ENCODE measurements at regions not wholly inside any gene's neighbourhood (a gene's known extent, or its start where the extent isn't known, plus 50 kb on each side); places are given as distances from the start of the nearest gene placed in this dataset.

DNA sequence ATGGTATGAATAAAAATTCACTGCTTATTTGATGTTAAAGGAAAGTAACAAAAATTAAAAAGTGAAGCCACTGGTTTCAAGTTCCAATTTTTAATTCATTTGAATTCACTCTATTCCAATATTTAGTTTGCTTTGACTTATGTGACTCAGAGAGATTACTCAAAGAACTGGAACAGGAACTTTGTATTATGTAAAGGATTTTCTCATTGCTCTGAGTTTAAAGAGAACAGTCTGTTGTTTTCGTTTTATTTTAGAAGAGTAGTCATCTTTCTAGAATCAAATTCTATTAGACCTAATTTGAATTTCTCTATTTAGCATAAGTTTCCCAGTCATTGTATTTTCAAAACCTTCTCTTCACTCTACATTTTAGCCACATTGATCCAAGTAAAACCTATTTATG, 300.1 kb upstream of the SLC8A1 start:
- ATAC-seq (no peak), DNase-seq (no peak)
- intact Hi-C loops (cut with DNase I, micrococcal nuclease), result no loop called here

- ATAC-seq (no peak), DNase-seq (no peak)
- intact Hi-C loops (cut with DNase I, micrococcal nuclease), result no loop called here
Measured at GRCh38 chr2:40752796-40753195, 300.9 kb upstream of the SLC8A1 start.

- ATAC-seq, result no peak
- no peak for DNase-seq
- intact Hi-C loops (cut with DNase I, micrococcal nuclease), result no loop called here
Measured at GRCh38 chr2:40754912-40755311, 303.0 kb upstream of the SLC8A1 start.

- DNase-seq (no peak), ATAC-seq (no peak)
- intact Hi-C loops (cut with DNase I, micrococcal nuclease), result no loop called here
Measured at GRCh38 chr2:40758401-40759155, 306.7 kb upstream of the SLC8A1 start.

DNA sequence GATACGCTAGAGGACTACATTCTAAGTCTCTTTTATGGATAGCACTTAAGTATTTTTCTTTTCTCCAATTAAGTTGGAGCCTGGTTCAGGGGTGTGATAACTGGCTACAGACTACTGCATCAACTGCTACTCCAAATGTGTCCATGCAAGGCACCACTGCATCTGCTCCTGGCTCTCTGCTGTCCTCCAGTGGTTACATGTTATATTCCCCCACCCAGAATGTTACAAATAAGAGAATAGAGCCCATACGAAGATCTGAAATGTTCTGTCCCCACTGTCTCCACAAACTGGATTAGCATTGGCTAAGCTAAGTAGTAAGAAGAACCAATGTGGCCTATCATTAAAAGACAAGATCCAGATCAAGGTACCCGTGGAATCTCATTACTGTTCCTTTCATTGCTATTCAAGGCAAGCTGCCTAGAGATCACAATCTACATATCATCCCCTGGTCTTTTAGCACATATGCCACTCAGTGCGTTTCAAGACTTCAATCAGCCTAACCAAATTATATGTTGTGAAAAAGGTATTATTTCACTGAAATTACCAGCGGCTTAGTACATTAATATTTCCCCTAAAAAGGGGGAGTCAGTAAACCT, 308.3 kb upstream of the SLC8A1 start:
- DNase-seq (no peak), ATAC-seq (no peak)
- intact Hi-C loops (cut with DNase I, micrococcal nuclease), result no loop called here

DNA sequence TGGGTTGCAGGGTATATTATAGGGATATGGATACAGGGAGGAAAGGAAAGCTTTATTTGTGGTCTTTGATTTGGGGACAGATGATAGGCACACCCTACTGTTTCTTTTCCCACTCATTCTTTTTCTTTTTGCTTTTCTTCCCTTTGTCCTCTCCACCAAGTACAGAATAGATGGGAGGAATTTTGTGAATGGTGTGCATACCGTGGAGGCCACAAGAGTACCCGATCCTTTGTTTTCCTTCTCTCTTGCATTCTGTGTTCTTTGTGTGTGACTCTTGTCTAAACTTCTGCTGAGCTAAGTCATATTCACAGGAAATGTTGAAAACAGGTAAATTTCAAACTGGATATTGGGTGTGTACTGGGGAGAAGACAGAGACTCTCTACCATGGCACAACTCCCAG, 321.4 kb upstream of the SLC8A1 start:
- ATAC-seq, result no peak
- no peak for DNase-seq
- intact Hi-C loops (cut with DNase I, micrococcal nuclease), result no loop called here

DNA sequence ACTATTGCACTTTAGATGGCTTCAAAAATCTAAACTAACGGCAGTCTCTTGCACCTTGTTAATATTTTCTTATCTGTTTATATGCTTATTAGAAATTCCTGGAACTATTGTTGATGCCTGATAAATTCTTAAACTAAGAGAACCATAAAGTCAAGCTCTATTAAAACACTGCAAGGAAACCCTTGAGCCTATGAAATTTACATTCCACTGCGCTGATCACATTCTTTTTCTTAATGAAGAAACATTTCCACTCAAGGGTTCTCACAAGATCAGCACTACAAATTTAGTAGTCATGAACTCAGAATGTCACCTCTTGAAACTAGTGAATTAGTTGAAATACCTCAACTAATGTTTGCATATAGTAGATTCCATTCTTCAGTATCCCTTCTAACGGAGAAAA, 331.8 kb upstream of the SLC8A1 start:
- intact Hi-C loops (cut with DNase I, micrococcal nuclease), result no loop called here
- no peak for DNase-seq
- no peak for ATAC-seq

- intact Hi-C loops (cut with DNase I, micrococcal nuclease), result no loop called here
Measured at GRCh38 chr2:40786636-40787035, 334.7 kb upstream of the SLC8A1 start.

DNA sequence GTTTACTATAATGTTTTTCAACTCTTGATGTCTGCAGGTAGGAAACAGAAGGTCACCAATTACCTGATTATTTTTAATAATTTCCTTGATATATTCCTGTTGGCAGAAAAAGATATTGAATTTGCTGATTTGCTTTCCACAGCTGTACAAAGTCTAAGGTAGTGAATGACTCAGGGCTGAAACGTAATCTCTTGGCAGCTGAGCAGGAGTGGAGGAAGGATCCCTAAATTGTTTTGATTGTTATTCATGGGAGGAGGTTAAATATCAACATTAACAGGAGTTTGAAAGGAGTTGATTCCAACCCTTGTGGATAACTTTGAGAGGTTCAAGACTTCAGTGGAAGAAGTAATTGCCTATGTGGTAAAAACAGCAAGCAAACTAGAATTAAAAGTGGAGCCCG, 345.2 kb upstream of the SLC8A1 start:
- DNase-seq, result no peak
- no peak for ATAC-seq
- intact Hi-C loops (cut with DNase I, micrococcal nuclease), result no loop called here

More at GRCh38 chr2:40786636-40787035, 334.7 kb upstream of the SLC8A1 start:
- no peak for ATAC-seq
- DNase-seq, result no peak

DNA sequence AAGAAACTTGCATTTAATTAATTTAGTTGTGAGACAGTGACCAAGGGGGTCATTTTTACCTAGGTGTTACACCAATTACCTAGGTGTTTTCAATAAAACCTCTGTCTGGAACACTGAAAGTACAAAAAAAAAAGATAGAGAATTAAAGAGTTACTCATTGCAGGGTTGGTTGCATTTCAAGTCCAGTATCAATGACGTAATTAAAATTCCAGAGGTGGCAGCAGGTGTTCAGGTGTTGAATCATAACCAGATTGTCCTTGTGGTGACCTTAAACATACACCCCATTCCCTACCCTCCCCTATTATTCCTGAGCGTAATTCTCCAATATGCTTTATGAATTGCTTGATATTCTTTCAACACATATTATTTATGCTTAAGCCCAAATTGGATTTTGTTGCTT, 352.0 kb upstream of the SLC8A1 start:
- intact Hi-C loops (cut with DNase I, micrococcal nuclease), result no loop called here
- DNase-seq (no peak), ATAC-seq (no peak)

DNA sequence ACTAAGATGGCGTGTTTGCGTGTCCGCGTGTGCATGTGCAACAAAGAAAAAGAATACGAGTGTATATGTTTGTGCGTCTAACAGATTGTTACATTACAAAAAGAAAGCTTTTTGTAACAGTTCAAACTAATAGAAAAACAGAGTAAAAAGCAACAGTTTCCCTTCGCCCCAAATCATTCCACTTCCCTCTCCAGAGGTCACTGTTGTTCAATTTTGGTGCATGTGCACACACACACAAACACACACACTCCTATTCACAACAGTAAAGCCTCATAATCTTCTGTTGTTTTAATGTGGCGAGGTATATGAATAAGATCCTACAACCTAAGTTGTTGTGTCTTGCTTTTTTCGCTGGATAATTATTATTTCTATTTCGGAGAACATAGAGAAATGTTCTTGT, 357.3 kb upstream of the SLC8A1 start:
- intact Hi-C loops (cut with DNase I, micrococcal nuclease), result no loop called here
- ATAC-seq (no peak), DNase-seq (no peak)

GRCh38 chr2:40814616-40815015, 362.7 kb upstream of the SLC8A1 start:
- intact Hi-C loops (cut with DNase I, micrococcal nuclease), result no loop called here
- DNase-seq, result no peak
- ATAC-seq, result no peak

DNA sequence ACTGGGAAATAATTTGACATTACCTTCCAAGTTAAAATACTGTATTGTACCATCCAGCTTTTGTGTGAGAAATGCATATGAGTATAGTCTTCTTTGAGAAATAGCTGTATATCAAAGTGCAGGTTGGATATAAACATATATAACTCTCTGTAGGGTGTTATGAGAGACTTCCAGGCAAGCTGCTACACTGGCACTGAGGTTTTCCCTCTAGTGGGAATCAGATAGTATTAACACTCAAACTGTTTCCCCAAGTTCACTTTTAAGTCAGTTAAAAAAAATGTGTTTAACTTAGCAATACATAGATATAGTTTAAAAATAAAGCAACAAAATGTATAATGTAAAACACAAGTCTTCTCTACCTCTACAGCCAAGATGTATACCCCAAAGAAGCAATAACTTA, 368.4 kb upstream of the SLC8A1 start:
- intact Hi-C loops (cut with DNase I, micrococcal nuclease), result no loop called here
- no peak for ATAC-seq
- no peak for DNase-seq

- DNase-seq, result no peak
- ATAC-seq, result no peak
- intact Hi-C loops (cut with DNase I, micrococcal nuclease), result no loop called here
Measured at GRCh38 chr2:40823478-40823877, 371.6 kb upstream of the SLC8A1 start.

GRCh38 chr2:40824278-40824677, 372.4 kb upstream of the SLC8A1 start:
- intact Hi-C loops (cut with DNase I, micrococcal nuclease), result no loop called here
- DNase-seq (no peak), ATAC-seq (no peak)

DNA sequence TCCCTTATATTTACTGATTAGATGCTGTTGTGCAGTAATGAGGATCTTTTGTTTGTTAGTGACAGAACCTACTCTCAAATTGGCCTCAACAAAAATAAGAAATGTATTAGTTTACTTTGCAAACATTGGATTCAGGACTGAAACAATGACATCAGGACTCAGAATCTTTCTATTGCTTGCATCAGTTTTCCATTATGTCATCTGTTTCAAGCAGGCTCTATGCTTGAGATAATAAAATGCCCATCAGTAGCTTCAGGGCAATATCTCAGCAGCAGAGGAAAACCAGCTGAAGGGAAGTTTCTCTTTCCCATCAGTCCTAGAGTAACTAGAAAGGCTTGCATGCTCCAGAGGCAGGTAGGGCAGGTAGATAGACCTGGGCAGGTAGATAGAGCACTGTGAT, 375.5 kb upstream of the SLC8A1 start:
- ATAC-seq (no peak), DNase-seq (no peak)
- intact Hi-C loops (cut with DNase I, micrococcal nuclease), result no loop called here

GRCh38 chr2:40831321-40831873, 379.5 kb upstream of the SLC8A1 start:
- no peak for DNase-seq
- intact Hi-C loops (cut with DNase I, micrococcal nuclease), result no loop called here
- ATAC-seq, result no peak

DNA sequence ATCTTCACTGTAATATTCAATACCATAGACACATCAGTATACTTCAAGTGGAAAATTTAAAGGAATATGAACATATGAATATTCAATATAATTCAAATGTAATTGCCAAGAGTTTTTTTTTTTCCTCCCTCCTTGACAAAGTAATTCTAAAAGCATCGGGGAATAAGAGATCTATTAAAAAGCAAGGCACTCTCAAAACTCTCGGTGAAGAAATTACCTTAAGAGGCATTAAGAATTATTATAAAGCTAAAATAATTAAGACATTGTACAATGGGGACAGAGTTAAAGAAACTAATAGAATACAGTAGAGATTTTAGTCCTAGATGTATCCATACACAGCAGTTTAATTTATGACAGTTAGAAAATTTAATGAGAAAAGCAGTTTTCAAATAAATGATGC, 390.0 kb upstream of the SLC8A1 start:
- ATAC-seq (no peak), DNase-seq (no peak)
- intact Hi-C loops (cut with DNase I, micrococcal nuclease), result no loop called here

GRCh38 chr2:40844353-40845277, 392.7 kb upstream of the SLC8A1 start:
- DNase-seq (no peak), ATAC-seq (no peak)
- intact Hi-C loops (cut with DNase I, micrococcal nuclease), result no loop called here

GRCh38 chr2:40851661-40852060, 399.8 kb upstream of the SLC8A1 start:
- intact Hi-C loops (cut with DNase I, micrococcal nuclease), result no loop called here
- ATAC-seq (no peak), DNase-seq (no peak)

Data from left colon (tissue), 2 donors.